Progenitor cell of endocrine pancreas (in vitro differentiated cells): ENCODE measurements at regions not wholly inside any gene's neighbourhood (a gene's known extent, or its start where the extent isn't known, plus 50 kb on each side); places are given as distances from the start of the nearest gene placed in this dataset.

Experiments used
- DNase-seq: peaks from one replicate; pipeline ENCODE4 v3.0.0; 2021; ENCODE audit warnings: low spot score; ENCODE audit not compliant: unreplicated experiment
- H3K27ac Mint-ChIP-seq: 2 replicates; pipeline ENCODE4 v1.8.0; 2021; ENCODE audit warnings: mild to moderate bottlenecking, moderate library complexity, mixed read lengths
- H3K27me3 Mint-ChIP-seq: 2 replicates; pipeline ENCODE4 v1.8.0; 2021; ENCODE audit warnings: mixed read lengths
- H3K36me3 Mint-ChIP-seq: 2 replicates; pipeline ENCODE4 v1.8.0; 2022; ENCODE audit warnings: mixed read lengths; ENCODE audit not compliant: insufficient read depth
- H3K4me1 Mint-ChIP-seq: 2 replicates; pipeline ENCODE4 v1.8.0; 2021; ENCODE audit warnings: low read depth, mixed read lengths
- H3K4me3 Mint-ChIP-seq: 2 replicates; pipeline ENCODE4 v1.8.0; 2021; ENCODE audit warnings: low read depth, mild to moderate bottlenecking, moderate library complexity, mixed read lengths
- H3K9me3 Mint-ChIP-seq: 2 replicates; pipeline ENCODE4 v1.8.0; 2021; ENCODE audit warnings: low read depth, mixed read lengths
- CTCF ChIP-seq: fragments of 200-600 bp; sonication (generic); IDR thresholded peaks from one replicate; pipeline ENCODE4 v1.5.0; 2021; ENCODE audit warnings: antibody characterized with exemption, mild to moderate bottlenecking; ENCODE audit not compliant: unreplicated experiment

GRCh38 chr4:66225539-66225938 lies 555.2 kb upstream of the EPHA5 start:
- Mint-ChIP-seq H3K4me1 (no peaks in the 10 kb centered on the region), H3K36me3 (no peaks in the 10 kb centered on the region), H3K4me3 (no peak overlapping the region), H3K27me3 (no peaks in the 10 kb centered on the region), H3K9me3 (no peaks in the 10 kb centered on the region), H3K27ac (no peak overlapping the region)
- TF ChIP-seq CTCF, result no peak
- DNase-seq, result no peak

DNA sequence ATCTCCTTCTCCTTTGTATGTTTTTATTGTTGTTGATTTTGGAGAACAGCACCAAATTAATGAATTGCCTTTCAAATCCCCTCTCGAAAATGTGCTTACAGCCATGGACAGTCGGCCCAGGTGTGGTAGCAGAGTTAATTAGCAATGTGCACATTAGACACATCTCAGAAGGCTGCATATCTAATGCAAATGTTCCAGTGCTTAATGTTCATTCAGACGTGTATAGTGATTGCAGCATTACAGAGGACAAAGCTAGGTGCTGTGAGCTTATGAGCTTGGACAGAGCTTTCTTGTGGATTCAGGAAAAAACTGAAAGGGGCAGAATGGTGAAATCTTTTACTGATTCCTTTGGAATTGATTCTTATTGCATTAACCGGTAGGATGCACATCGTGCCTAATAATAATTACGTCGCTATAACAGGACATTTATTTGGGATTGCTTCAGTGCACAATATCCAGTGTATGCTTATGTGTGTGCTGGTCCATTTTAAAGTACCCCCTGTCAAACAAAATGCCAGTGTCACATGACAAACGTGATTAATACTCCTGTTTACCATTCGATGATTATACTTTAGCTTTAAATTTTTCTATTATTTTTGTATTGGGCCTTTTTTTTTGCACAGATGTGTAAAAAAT lies 552.9 kb upstream of the EPHA5 start:
- H3K27ac Mint-ChIP-seq, result no peak overlapping the region
- no peaks in the 10 kb centered on the region for H3K36me3 Mint-ChIP-seq
- no peaks in the 10 kb centered on the region for H3K27me3 Mint-ChIP-seq
- H3K4me3 Mint-ChIP-seq, result no peak overlapping the region
- no peak for DNase-seq
- H3K4me1 Mint-ChIP-seq, result no peaks in the 10 kb centered on the region
- TF ChIP-seq CTCF, result no peak
- no peaks in the 10 kb centered on the region for H3K9me3 Mint-ChIP-seq

DNA sequence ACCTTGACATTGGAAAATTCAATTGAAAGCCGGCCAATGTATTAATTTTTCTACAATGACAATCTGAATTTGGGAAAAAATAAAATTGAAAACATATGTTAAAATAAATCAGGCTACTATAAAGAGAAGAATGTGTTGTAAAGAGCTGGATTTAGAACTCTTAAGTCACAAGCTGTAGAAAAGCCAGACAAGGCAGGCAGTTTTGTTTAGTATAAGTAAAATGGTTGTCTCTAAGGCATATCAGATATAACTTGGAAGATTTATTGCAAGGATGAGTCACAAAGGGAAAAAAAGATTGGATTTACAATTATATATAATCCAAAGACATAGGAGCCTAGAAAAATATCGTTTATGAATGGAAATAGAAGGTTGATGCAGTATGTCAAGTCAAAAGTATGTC lies 549.1 kb upstream of the EPHA5 start:
- H3K27ac Mint-ChIP-seq, result no peak overlapping the region
- H3K36me3 Mint-ChIP-seq, result no peaks in the 10 kb centered on the region
- H3K9me3 Mint-ChIP-seq, result no peaks in the 10 kb centered on the region
- no peak for TF ChIP-seq CTCF
- H3K4me3 Mint-ChIP-seq, result no peak overlapping the region
- H3K4me1 Mint-ChIP-seq, result no peaks in the 10 kb centered on the region
- no peaks in the 10 kb centered on the region for H3K27me3 Mint-ChIP-seq
- DNase-seq, result no peak

GRCh38 chr4:66216252-66216651 lies 546.0 kb upstream of the EPHA5 start:
- Mint-ChIP-seq H3K27ac (no peak overlapping the region), H3K4me1 (no peaks in the 10 kb centered on the region), H3K27me3 (no peaks in the 10 kb centered on the region), H3K4me3 (no peak overlapping the region), H3K9me3 (no peaks in the 10 kb centered on the region), H3K36me3 (no peaks in the 10 kb centered on the region)
- no peak for TF ChIP-seq CTCF
- DNase-seq, result no peak

DNA sequence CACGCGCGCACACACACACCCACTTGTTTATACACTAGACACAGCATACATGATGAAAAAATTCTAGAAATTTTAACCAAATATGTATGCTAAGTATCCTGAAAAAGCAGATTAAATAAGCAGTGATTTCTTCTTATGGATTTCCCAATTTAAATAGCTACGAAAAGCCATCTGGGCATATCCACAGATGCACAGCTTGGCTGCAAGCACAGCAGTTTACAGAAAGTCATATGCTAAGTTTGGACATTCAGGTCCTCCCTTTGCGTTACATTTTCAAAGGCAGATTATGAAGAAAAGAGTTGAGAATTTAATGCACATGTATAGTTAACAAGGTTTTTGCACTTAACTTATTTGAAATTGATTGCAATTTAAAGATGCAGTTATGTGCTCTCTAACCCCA lies 542.2 kb upstream of the EPHA5 start:
- Mint-ChIP-seq H3K9me3 (peaks cover 7% of the 10 kb centered on the region), H3K27ac (no peak overlapping the region), H3K4me3 (no peak overlapping the region), H3K36me3 (no peaks in the 10 kb centered on the region), H3K27me3 (no peaks in the 10 kb centered on the region), H3K4me1 (no peaks in the 10 kb centered on the region)
- DNase-seq, result no peak
- TF ChIP-seq CTCF, result no peak
